ENCODE measurements at regions not wholly inside any gene's neighbourhood (a gene's known extent, or its start where the extent isn't known, plus 50 kb on each side); places are given as distances from the start of the nearest gene placed in this dataset.

- Histone ChIP-seq H3K27ac (replicated peaks in 1 of 4) (no peak overlapping the region), H3K4me3 (no peak overlapping the region), H3K4me1 (no peaks in the 10 kb centered on the region), H3K27me3 (no peaks in the 10 kb centered on the region), H3K9me3 (no peaks in the 10 kb centered on the region), H3K36me3 (no peaks in the 10 kb centered on the region)
- intact Hi-C loops (cut with DNase I) = no loop called here
- WGBS = 81% methylated on average over 3 of the region's 3 CpGs
- DNase-seq (ENCODE audit: extremely low spot score) = no peak
- TF ChIP-seq EP300 (IDR thresholded peaks at IDR 0.05) = no peak
- TF ChIP-seq POLR2A (IDR thresholded peaks at IDR 0.05; ENCODE audit: low read depth) = no peak
- TF ChIP-seq POLR2AphosphoS5 (IDR thresholded peaks at IDR 0.05) = no peak
- TF ChIP-seq CTCF (IDR thresholded peaks at IDR 0.05) = no peak
Observed at GRCh38 chr5:28226407-28226806, 1188.0 kb upstream of the CDH9 start.

GRCh38 chr5:28219539-28219938 is 1181.2 kb upstream of the CDH9 start:
- H3K27me3 ChIP-seq = no peaks in the 10 kb centered on the region
- TF ChIP-seq POLR2AphosphoS5 (IDR thresholded peaks at IDR 0.05) (no peak), POLR2A (IDR thresholded peaks at IDR 0.05; ENCODE audit: low read depth) (no peak), EP300 (IDR thresholded peaks at IDR 0.05) (no peak), CTCF (IDR thresholded peaks at IDR 0.05) (no peak)
- H3K4me3 ChIP-seq = no peak overlapping the region
- no peaks in the 10 kb centered on the region for H3K36me3 ChIP-seq
- no peak overlapping the region for H3K27ac ChIP-seq (replicated peaks in 1 of 4)
- H3K9me3 ChIP-seq = no peaks in the 10 kb centered on the region
- no peak for DNase-seq (ENCODE audit: extremely low spot score)
- intact Hi-C loops (cut with DNase I) = no loop called here
- H3K4me1 ChIP-seq = no peaks in the 10 kb centered on the region

DNA sequence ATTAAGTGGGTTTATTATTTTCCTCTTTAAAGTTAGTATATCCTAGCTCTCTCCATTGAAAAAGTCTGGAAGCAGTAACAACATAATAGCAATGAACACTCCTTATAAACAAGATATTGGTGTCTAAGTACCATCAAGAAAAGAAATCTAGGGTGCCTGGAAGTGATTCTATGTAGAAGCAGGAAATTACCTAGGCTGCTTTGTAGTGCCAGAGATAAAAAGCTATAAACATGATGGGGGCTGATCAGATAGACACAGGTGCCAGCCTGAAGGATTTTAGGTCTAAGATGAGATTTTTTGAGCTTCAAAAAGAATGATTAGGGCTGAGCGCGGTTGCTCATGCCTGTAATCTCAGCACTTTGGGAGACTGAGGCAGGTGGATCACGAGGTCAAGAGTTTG is 1179.3 kb upstream of the CDH9 start:
- no peak overlapping the region for H3K27ac ChIP-seq (replicated peaks in 1 of 4)
- WGBS = 87% methylated on average over 3 of the region's 3 CpGs
- H3K4me1 ChIP-seq = no peaks in the 10 kb centered on the region
- intact Hi-C loops (cut with DNase I) = no loop called here
- TF ChIP-seq EP300 (IDR thresholded peaks at IDR 0.05) = no peak
- no peak for TF ChIP-seq POLR2A (IDR thresholded peaks at IDR 0.05; ENCODE audit: low read depth)
- no peak for TF ChIP-seq CTCF (IDR thresholded peaks at IDR 0.05)
- no peak for TF ChIP-seq POLR2AphosphoS5 (IDR thresholded peaks at IDR 0.05)
- H3K9me3 ChIP-seq = no peaks in the 10 kb centered on the region
- no peak overlapping the region for H3K4me3 ChIP-seq
- no peak for DNase-seq (ENCODE audit: extremely low spot score)
- no peaks in the 10 kb centered on the region for H3K27me3 ChIP-seq
- no peaks in the 10 kb centered on the region for H3K36me3 ChIP-seq

DNA sequence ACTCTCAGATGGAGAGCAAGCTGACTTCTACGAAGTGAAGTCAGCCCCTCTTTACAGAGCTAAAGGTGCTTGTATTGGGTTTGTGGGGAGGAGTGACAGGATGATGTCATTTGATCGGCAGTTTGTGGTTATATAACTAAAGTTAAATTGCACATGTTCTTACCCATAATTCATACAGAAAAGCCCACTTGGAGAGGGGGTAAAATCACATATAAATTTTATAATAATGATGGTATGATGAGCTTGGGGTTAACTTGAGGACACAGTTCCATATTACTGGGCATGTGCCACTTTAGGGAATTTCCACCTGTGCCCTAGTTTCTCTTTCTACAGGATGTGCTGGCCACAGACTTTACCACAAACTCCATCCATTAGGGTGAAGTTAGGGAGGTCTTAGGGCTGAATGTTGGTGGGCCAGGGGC is 1178.6 kb upstream of the CDH9 start:
- TF ChIP-seq EP300 (IDR thresholded peaks at IDR 0.05) (no peak), POLR2AphosphoS5 (IDR thresholded peaks at IDR 0.05) (no peak), CTCF (IDR thresholded peaks at IDR 0.05) (no peak), POLR2A (IDR thresholded peaks at IDR 0.05; ENCODE audit: low read depth) (no peak)
- WGBS = 79% methylated on average over 2 of the region's 2 CpGs
- H3K4me1 ChIP-seq = no peaks in the 10 kb centered on the region
- H3K27me3 ChIP-seq = no peaks in the 10 kb centered on the region
- H3K9me3 ChIP-seq = no peaks in the 10 kb centered on the region
- H3K27ac ChIP-seq (replicated peaks in 1 of 4) = no peak overlapping the region
- no peaks in the 10 kb centered on the region for H3K36me3 ChIP-seq
- intact Hi-C loops (cut with DNase I) = no loop called here
- DNase-seq (ENCODE audit: extremely low spot score) = no peak
- no peak overlapping the region for H3K4me3 ChIP-seq

DNA sequence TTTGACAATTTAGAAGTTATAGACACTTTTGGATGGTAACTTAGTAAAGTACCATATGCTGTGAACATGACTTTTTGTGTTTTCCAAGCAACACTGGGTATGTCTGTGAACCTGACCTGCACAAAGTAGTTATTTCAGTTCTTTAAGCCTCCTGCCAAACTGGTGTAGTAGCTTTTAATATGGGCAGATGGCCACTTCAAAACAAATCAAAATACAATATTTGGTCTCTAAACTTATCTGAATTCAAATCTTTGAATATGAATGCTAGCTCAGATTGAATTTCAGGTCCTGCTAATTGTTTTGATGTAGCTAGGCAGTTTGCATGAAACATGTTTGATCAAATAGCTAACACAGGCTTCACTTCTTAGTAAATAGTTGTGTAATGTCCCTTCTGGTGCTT is 1176.7 kb upstream of the CDH9 start:
- intact Hi-C loops (cut with DNase I) = no loop called here

More for the DNA sequence above, 1176.7 kb upstream of the CDH9 start:
- no peak for TF ChIP-seq POLR2A (IDR thresholded peaks at IDR 0.05; ENCODE audit: low read depth)
- TF ChIP-seq EP300 (IDR thresholded peaks at IDR 0.05) = no peak
- TF ChIP-seq CTCF (IDR thresholded peaks at IDR 0.05) = no peak
- TF ChIP-seq POLR2AphosphoS5 (IDR thresholded peaks at IDR 0.05) = no peak
- no peak overlapping the region for H3K27ac ChIP-seq (replicated peaks in 1 of 4)
- no peak overlapping the region for H3K4me3 ChIP-seq
- H3K36me3 ChIP-seq = no peaks in the 10 kb centered on the region
- H3K4me1 ChIP-seq = no peaks in the 10 kb centered on the region
- no peak for DNase-seq (ENCODE audit: extremely low spot score)
- H3K9me3 ChIP-seq = no peaks in the 10 kb centered on the region
- H3K27me3 ChIP-seq = no peaks in the 10 kb centered on the region
